Ascending aorta (tissue), 2 donors: ENCODE measurements at regions not wholly inside any gene's neighbourhood (a gene's known extent, or its start where the extent isn't known, plus 50 kb on each side); places are given as distances from the start of the nearest gene placed in this dataset.

Source experiments
- DNase-seq, 2 donors: peaks; one replicate each; pipeline ENCODE4 v3.0.0-alpha.2; 2019; ENCODE audit warnings: low spot score in 2 of 2
- H3K27ac ChIP-seq, 2 donors: fragments of 200-600 bp; sonication (generic); one replicate each; pipeline ENCODE4 v1.5.1; 2016 to 2017; ENCODE audit warnings: mild to moderate bottlenecking in 1 of 2
- H3K27me3 ChIP-seq: fragments of 200-600 bp; sonication (generic); one replicate; pipeline ENCODE4 v1.5.1; 2017
- H3K36me3 ChIP-seq, 2 donors: fragments of 200-600 bp; sonication (generic); one replicate each; pipeline ENCODE4 v1.5.1; 2016
- H3K4me1 ChIP-seq, 2 donors: fragments of 200-600 bp; sonication (generic); one replicate each; pipeline ENCODE4 v1.5.1; 2016 to 2017; ENCODE audit warnings: mild to moderate bottlenecking in 1 of 2
- H3K4me3 ChIP-seq, 2 donors: fragments of 200-600 bp; sonication (generic); one replicate each; pipeline ENCODE4 v1.5.1; 2016 to 2017; ENCODE audit warnings: mild to moderate bottlenecking in 1 of 2
- H3K9me3 ChIP-seq, 2 donors: fragments of 200-600 bp; sonication (generic); one replicate each; pipeline ENCODE4 v1.5.1; 2016
- intact Hi-C: fragments of 100-400 bp; cut with DNase I; formaldehyde crosslinking; loops from one replicate; pipeline ENCODE4 v1.15.1; 2023
- TF ChIP-seq, protein P1 (sequence below), 3 experiments: fragments of 200-600 bp in 2 of 3; fragments of 450-650 bp in 1 of 3; sonication (generic) in 2 of 3; IDR thresholded peaks; one replicate each; pipeline ENCODE4 v1.5.1; 2016 to 2019; ENCODE audit warnings: antibody characterized with exemption in 3 of 3, mild to moderate bottlenecking in 1 of 3, moderate library complexity in 1 of 3

DNA sequence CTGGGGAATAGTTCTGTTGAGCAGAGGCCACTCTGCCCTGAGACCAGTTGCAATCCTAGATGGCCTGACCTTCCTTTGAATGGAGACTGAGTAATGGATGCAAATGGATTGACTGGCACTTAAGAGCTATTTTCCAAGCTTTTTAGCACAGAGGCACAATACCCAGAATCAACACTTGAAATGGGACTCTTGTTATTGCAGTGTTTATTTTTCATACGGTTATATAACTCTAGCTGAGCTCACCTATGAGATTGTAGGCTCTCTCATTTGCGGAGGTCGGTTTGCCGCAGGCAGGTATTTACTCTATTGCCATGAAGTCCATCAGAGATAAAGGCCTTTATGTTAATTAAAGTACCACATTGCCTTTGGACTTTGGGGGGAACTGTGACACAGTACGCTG is 422.3 kb upstream of the CELF4 start:
- DNase-seq, result no peak
- TF ChIP-seq, protein P1, sequence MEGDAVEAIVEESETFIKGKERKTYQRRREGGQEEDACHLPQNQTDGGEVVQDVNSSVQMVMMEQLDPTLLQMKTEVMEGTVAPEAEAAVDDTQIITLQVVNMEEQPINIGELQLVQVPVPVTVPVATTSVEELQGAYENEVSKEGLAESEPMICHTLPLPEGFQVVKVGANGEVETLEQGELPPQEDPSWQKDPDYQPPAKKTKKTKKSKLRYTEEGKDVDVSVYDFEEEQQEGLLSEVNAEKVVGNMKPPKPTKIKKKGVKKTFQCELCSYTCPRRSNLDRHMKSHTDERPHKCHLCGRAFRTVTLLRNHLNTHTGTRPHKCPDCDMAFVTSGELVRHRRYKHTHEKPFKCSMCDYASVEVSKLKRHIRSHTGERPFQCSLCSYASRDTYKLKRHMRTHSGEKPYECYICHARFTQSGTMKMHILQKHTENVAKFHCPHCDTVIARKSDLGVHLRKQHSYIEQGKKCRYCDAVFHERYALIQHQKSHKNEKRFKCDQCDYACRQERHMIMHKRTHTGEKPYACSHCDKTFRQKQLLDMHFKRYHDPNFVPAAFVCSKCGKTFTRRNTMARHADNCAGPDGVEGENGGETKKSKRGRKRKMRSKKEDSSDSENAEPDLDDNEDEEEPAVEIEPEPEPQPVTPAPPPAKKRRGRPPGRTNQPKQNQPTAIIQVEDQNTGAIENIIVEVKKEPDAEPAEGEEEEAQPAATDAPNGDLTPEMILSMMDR (IDR thresholded peaks at IDR 0.05), result no peak
- Histone ChIP-seq H3K4me1 (no peaks in the 10 kb centered on the region), H3K9me3 (no peaks in the 10 kb centered on the region), H3K36me3 (no peaks in the 10 kb centered on the region), H3K27me3 (no peaks in the 10 kb centered on the region), H3K27ac (no peak overlapping the region), H3K4me3 (no peak overlapping the region)
- intact Hi-C loops, result no loop called here

DNA sequence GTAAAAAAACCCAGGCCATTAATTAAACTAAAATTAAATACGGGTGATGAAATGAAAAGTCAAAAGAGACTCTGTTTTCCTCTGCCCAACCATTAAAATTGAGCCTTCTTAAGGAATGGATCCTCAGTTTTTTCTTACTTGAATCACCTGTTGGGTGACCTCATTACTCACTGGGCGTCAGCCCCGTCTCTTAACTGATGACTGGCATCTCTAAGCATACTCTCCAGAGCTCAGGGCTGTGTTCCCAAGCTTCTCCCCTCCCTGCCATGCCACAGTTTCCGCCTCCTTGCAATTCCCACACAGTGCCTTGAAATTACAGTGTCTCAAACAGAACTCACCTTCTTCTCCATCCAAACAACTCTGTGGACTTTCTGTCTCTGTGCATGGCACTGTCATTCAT is 421.1 kb upstream of the CELF4 start:
- no peak for DNase-seq
- H3K4me3 ChIP-seq, result no peak overlapping the region
- TF ChIP-seq, protein P1 (IDR thresholded peaks at IDR 0.05), result no peak
- H3K27ac ChIP-seq, result no peak overlapping the region
- H3K36me3 ChIP-seq, result no peaks in the 10 kb centered on the region
- intact Hi-C loops, result no loop called here
- H3K27me3 ChIP-seq, result no peaks in the 10 kb centered on the region
- no peaks in the 10 kb centered on the region for H3K9me3 ChIP-seq
- H3K4me1 ChIP-seq, result no peaks in the 10 kb centered on the region

DNA sequence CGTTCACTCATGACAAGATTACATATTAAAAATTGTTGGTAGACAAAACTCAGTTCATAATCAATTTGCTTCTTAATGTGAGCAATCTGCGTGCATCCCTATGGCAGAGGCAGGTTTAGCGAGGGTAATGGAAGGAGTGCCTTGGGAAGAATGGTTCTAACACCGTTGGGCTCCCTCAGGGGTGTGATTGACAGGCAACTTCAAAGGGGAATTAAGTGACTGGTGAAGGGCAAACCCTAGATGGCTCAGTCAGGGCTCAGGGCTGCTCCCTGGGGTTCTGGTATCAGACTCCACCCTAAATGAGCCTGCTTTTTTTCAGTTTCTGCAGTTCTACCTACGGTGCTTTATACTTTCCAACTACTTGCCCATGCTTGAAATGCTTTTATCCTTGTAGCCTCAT is 419.5 kb upstream of the CELF4 start:
- H3K27me3 ChIP-seq, result no peaks in the 10 kb centered on the region
- no peaks in the 10 kb centered on the region for H3K36me3 ChIP-seq
- no peaks in the 10 kb centered on the region for H3K9me3 ChIP-seq
- no peak overlapping the region for H3K4me3 ChIP-seq
- no peaks in the 10 kb centered on the region for H3K4me1 ChIP-seq
- intact Hi-C loops, result no loop called here
- no peak for DNase-seq
- no peak overlapping the region for H3K27ac ChIP-seq
- TF ChIP-seq, protein P1 (IDR thresholded peaks at IDR 0.05), result no peak

DNA sequence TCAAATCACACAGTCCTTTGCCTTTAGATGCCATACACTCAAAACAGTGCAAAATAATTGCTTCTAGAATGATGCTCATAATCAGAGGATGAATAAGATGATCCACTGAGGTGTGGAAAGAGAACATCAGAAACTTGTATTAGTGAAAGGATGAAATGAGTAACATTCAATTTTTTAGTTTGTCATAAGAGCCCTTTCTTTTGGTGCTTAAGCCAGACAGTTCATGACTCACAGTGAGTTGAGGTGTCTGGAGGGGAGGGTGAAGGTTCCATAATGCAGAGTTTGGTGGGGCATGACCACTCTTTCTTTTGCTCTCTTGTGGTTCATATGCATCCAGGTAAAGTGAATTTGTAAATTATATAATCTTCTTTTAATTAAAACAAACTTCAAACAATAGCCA is 415.0 kb upstream of the CELF4 start:
- TF ChIP-seq, protein P1 (IDR thresholded peaks at IDR 0.05), result no peak

DNA sequence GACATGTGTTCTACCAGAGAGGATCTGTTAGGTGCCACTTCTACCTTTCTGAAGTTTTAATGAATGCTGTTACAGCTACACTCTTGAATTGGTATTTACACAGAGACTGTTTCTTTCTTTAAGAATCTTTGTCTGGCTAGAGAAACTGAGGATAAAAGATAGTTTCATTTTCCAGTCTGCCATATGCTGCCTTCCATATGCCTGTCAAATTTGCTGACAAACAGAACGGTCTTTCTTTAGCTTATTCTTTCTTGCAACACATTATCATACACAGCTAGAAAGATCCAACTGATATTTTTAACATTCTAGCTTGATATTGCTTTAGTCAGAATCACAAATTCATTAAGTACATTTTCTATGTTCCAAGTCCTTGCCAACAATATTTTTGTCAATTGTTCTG is 409.8 kb upstream of the CELF4 start:
- TF ChIP-seq, protein P1 (IDR thresholded peaks at IDR 0.05), result no peak
- Histone ChIP-seq H3K27me3 (no peaks in the 10 kb centered on the region), H3K36me3 (no peaks in the 10 kb centered on the region), H3K9me3 (no peaks in the 10 kb centered on the region), H3K4me1 (no peaks in the 10 kb centered on the region), H3K27ac (no peak overlapping the region), H3K4me3 (no peak overlapping the region)
- no peak for DNase-seq
- intact Hi-C loops, result no loop called here

More for the DNA sequence above, 415.0 kb upstream of the CELF4 start:
- no peaks in the 10 kb centered on the region for H3K27me3 ChIP-seq
- no peak overlapping the region for H3K4me3 ChIP-seq
- intact Hi-C loops, result no loop called here
- no peak overlapping the region for H3K27ac ChIP-seq
- no peak for DNase-seq
- H3K9me3 ChIP-seq, result no peaks in the 10 kb centered on the region
- H3K4me1 ChIP-seq, result no peaks in the 10 kb centered on the region
- no peaks in the 10 kb centered on the region for H3K36me3 ChIP-seq

DNA sequence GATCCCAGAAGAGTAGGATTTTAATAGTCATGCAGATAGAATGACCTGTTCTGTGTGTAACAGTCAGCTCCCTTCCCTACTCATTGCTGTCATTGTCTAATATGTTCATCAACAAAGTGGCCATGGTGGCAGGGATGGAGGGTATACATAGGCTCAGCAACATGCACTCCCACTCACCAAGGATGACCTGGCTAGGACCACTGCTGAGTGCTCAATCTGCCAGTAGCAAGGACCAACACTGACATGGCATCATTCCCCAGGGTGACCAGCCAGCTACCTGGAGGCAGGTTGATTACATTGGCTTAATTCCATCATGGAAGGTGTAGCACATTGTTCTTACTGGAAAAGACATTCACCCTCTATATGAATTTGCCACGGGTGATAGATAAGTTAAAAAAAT is 401.7 kb upstream of the CELF4 start:
- DNase-seq, result no peak
- no peak overlapping the region for H3K27ac ChIP-seq
- no peaks in the 10 kb centered on the region for H3K9me3 ChIP-seq
- intact Hi-C loops, result no loop called here
- no peaks in the 10 kb centered on the region for H3K36me3 ChIP-seq
- no peaks in the 10 kb centered on the region for H3K4me1 ChIP-seq
- H3K4me3 ChIP-seq, result no peak overlapping the region
- TF ChIP-seq, protein P1 (IDR thresholded peaks at IDR 0.05), result no peak
- no peaks in the 10 kb centered on the region for H3K27me3 ChIP-seq
